Chondrocyte (in vitro differentiated cells): ENCODE measurements at regions not wholly inside any gene's neighbourhood (a gene's known extent, or its start where the extent isn't known, plus 50 kb on each side); places are given as distances from the start of the nearest gene placed in this dataset.

ENCODE experiments used
- DNase-seq: peaks from one replicate; pipeline ENCODE4 v3.0.0; 2021; ENCODE audit warnings: mixed read lengths, low spot score
- H3K27ac Mint-ChIP-seq: one replicate; pipeline ENCODE4 v1.8.0; 2021; ENCODE audit warnings: mild to moderate bottlenecking, moderate library complexity, mixed read lengths; ENCODE audit not compliant: unreplicated experiment
- H3K27me3 Mint-ChIP-seq: 2 replicates; pipeline ENCODE4 v1.8.0; 2021; ENCODE audit warnings: low read depth, mixed read lengths
- H3K36me3 Mint-ChIP-seq: 2 replicates; pipeline ENCODE4 v1.8.0; 2021; ENCODE audit warnings: low read depth, mixed read lengths
- H3K4me1 Mint-ChIP-seq: 2 replicates; pipeline ENCODE4 v1.8.0; 2021; ENCODE audit warnings: low read depth, mild to moderate bottlenecking, mixed read lengths
- H3K4me3 Mint-ChIP-seq: one replicate; pipeline ENCODE4 v1.8.0; 2021; ENCODE audit warnings: mild to moderate bottlenecking, moderate library complexity, mixed read lengths; ENCODE audit not compliant: unreplicated experiment
- H3K9me3 Mint-ChIP-seq: 2 replicates; pipeline ENCODE4 v1.8.0; 2021; ENCODE audit warnings: low read depth, mixed read lengths
- TF ChIP-seq, protein P1 (sequence below): fragments of 200-600 bp; sonication (generic); IDR thresholded peaks from 2 replicates; pipeline ENCODE4 v1.5.0; 2021; ENCODE audit warnings: antibody characterized with exemption, mild to moderate bottlenecking, moderate library complexity

DNA sequence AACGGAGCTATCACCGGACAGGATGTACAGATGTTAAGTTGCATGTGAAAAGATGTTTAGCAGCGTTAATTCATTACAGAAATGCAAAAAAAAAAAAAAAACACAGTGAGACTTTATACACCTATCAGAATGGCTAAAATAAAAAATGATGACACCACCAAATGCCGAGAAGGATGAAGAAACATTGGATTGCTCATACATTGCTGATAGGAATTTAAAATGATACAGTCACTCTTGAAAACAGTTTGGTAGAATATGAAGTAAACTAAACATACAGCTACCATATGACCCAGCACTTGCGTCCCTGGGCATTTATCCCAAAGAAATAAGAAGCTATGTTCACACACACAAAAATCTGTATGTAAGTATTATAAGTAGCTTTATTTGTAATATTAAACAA is 574.1 kb downstream of the SLC16A7 start:
- H3K9me3 Mint-ChIP-seq = no peaks in the 10 kb centered on the region
- no peak overlapping the region for H3K27ac Mint-ChIP-seq
- H3K27me3 Mint-ChIP-seq = peaks cover 3% of the 10 kb centered on the region
- H3K4me1 Mint-ChIP-seq = peaks cover 23% of the 10 kb centered on the region
- no peaks in the 10 kb centered on the region for H3K36me3 Mint-ChIP-seq
- TF ChIP-seq, protein P1, sequence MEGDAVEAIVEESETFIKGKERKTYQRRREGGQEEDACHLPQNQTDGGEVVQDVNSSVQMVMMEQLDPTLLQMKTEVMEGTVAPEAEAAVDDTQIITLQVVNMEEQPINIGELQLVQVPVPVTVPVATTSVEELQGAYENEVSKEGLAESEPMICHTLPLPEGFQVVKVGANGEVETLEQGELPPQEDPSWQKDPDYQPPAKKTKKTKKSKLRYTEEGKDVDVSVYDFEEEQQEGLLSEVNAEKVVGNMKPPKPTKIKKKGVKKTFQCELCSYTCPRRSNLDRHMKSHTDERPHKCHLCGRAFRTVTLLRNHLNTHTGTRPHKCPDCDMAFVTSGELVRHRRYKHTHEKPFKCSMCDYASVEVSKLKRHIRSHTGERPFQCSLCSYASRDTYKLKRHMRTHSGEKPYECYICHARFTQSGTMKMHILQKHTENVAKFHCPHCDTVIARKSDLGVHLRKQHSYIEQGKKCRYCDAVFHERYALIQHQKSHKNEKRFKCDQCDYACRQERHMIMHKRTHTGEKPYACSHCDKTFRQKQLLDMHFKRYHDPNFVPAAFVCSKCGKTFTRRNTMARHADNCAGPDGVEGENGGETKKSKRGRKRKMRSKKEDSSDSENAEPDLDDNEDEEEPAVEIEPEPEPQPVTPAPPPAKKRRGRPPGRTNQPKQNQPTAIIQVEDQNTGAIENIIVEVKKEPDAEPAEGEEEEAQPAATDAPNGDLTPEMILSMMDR = no peak
- H3K4me3 Mint-ChIP-seq = no peak overlapping the region
- no peak for DNase-seq

GRCh38 chr12:60172266-60173211 is 576.7 kb downstream of the SLC16A7 start:
- no peaks in the 10 kb centered on the region for H3K9me3 Mint-ChIP-seq

GRCh38 chr12:60173224-60174170 is 577.7 kb downstream of the SLC16A7 start:
- Mint-ChIP-seq H3K9me3 (no peaks in the 10 kb centered on the region), H3K27me3 (peaks cover 3% of the 10 kb centered on the region), H3K4me1 (peaks cover 21% of the 10 kb centered on the region), H3K36me3 (no peaks in the 10 kb centered on the region), H3K27ac (no peak overlapping the region), H3K4me3 (no peak overlapping the region)
- no peak for DNase-seq
- TF ChIP-seq, protein P1 = no peak

More at GRCh38 chr12:60172266-60173211, 576.7 kb downstream of the SLC16A7 start:
- peaks cover 21% of the 10 kb centered on the region for H3K4me1 Mint-ChIP-seq
- H3K27me3 Mint-ChIP-seq = peaks cover 3% of the 10 kb centered on the region
- no peak for DNase-seq
- no peaks in the 10 kb centered on the region for H3K36me3 Mint-ChIP-seq
- no peak overlapping the region for H3K27ac Mint-ChIP-seq
- H3K4me3 Mint-ChIP-seq = no peak overlapping the region
- TF ChIP-seq, protein P1 = no peak

DNA sequence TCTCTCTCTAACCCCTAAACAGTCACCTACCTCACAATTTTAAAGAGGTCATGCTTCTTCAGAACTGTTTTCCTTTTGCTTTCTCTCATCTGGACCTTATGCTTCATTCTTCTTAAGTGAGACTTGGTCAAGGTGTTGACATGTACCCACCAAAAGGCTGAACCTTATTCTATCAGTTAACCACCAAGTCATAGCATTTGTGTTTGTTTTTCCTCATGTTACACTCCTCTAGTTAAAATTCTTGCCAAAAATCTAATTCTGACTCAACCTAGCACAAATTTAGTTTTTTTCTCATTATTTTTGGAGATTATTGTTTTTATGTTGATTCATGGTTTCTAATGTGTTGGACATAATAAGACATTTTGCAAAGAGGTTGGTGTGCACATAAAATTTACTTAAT is 578.6 kb downstream of the SLC16A7 start:
- TF ChIP-seq, protein P1 = no peak
- peaks cover 3% of the 10 kb centered on the region for H3K27me3 Mint-ChIP-seq
- no peak overlapping the region for H3K27ac Mint-ChIP-seq
- DNase-seq = no peak
- H3K4me3 Mint-ChIP-seq = no peak overlapping the region
- H3K36me3 Mint-ChIP-seq = no peaks in the 10 kb centered on the region
- no peaks in the 10 kb centered on the region for H3K9me3 Mint-ChIP-seq
- H3K4me1 Mint-ChIP-seq = peaks cover 21% of the 10 kb centered on the region

GRCh38 chr12:60174941-60175340 is 579.1 kb downstream of the SLC16A7 start:
- Mint-ChIP-seq H3K27me3 (peaks cover 3% of the 10 kb centered on the region), H3K4me1 (peaks cover 21% of the 10 kb centered on the region), H3K36me3 (no peaks in the 10 kb centered on the region), H3K4me3 (no peak overlapping the region), H3K9me3 (no peaks in the 10 kb centered on the region), H3K27ac (no peak overlapping the region)
- DNase-seq = no peak
- TF ChIP-seq, protein P1 = no peak
